ENCODE measurements at regions not wholly inside any gene's neighbourhood (a gene's known extent, or its start where the extent isn't known, plus 50 kb on each side); places are given as distances from the start of the nearest gene placed in this dataset.

GRCh38 chr1:30819244-30819571 lies 61.6 kb upstream of the LAPTM5 start:
- no peak overlapping the region for H3K27ac ChIP-seq (ENCODE audit: low read length)
- peaks cover 44% of the 10 kb centered on the region for H3K27me3 ChIP-seq (ENCODE audit: insufficient read depth, low read length, poor library complexity)
- H3K9ac ChIP-seq (ENCODE audit: low read depth, low read length) = no peak overlapping the region
- no peaks in the 10 kb centered on the region for H3K79me2 ChIP-seq (ENCODE audit: insufficient read depth, low read length)
- no peak overlapping the region for H3K4me3 ChIP-seq (ENCODE audit: low read depth in 1 of 2, low read length in 2 of 2)
- TF ChIP-seq CTCF (IDR thresholded peaks at IDR 0.05; ENCODE audit: borderline replicate concordance, extremely low read depth, low read length, poor library complexity, severe bottlenecking) = no peak
- no peak for TF ChIP-seq EZH2 (IDR thresholded peaks at IDR 0.05; ENCODE audit: borderline replicate concordance, low read depth, low read length, severe bottlenecking)
- H2AFZ ChIP-seq (ENCODE audit: low read depth, low read length) = no peak overlapping the region
- no peaks in the 10 kb centered on the region for H3K4me1 ChIP-seq (ENCODE audit: insufficient read depth, low read length)
- H3K4me2 ChIP-seq (ENCODE audit: insufficient read depth, low read length) = no peak overlapping the region
- H3K9me3 ChIP-seq (ENCODE audit: insufficient read depth, low read length, severe bottlenecking) = no peaks in the 10 kb centered on the region
- DNase-seq (no peak), ATAC-seq (ENCODE audit: insufficient read depth, low read depth) (no peak)
- peaks cover 11% of the 10 kb centered on the region; the same call in 1 of the 2 replicates for H4K20me1 ChIP-seq (ENCODE audit: insufficient read depth, low read length)
- no peaks in the 10 kb centered on the region for H3K36me3 ChIP-seq (ENCODE audit: insufficient read depth, low read length)

GRCh38 chr1:30818568-30819243 lies 61.1 kb upstream of the LAPTM5 start:
- Histone ChIP-seq H3K27ac (ENCODE audit: low read length) (no peak overlapping the region), H3K4me3 (ENCODE audit: low read depth in 1 of 2, low read length in 2 of 2) (no peak overlapping the region), H3K9ac (ENCODE audit: low read depth, low read length) (no peak overlapping the region), H3K36me3 (ENCODE audit: insufficient read depth, low read length) (no peaks in the 10 kb centered on the region), H2AFZ (ENCODE audit: low read depth, low read length) (no peak overlapping the region), H3K27me3 (ENCODE audit: insufficient read depth, low read length, poor library complexity) (peaks cover 44% of the 10 kb centered on the region), H3K4me2 (ENCODE audit: insufficient read depth, low read length) (no peak overlapping the region), H3K4me1 (ENCODE audit: insufficient read depth, low read length) (no peaks in the 10 kb centered on the region), H3K9me3 (ENCODE audit: insufficient read depth, low read length, severe bottlenecking) (no peaks in the 10 kb centered on the region), H4K20me1 (ENCODE audit: insufficient read depth, low read length) (0 out of 2 replicates have a peak, but pooled peaks cover 6% of the 10 kb centered on the region), H3K79me2 (ENCODE audit: insufficient read depth, low read length) (no peaks in the 10 kb centered on the region)
- DNase-seq = no peak
- ATAC-seq (ENCODE audit: insufficient read depth, low read depth) = no peak
- TF ChIP-seq CTCF (IDR thresholded peaks at IDR 0.05; ENCODE audit: borderline replicate concordance, extremely low read depth, low read length, poor library complexity, severe bottlenecking) = no peak
- no peak for TF ChIP-seq EZH2 (IDR thresholded peaks at IDR 0.05; ENCODE audit: borderline replicate concordance, low read depth, low read length, severe bottlenecking)

- Histone ChIP-seq H3K4me2 (ENCODE audit: insufficient read depth, low read length) (no peak overlapping the region), H2AFZ (ENCODE audit: low read depth, low read length) (no peak overlapping the region), H3K9ac (ENCODE audit: low read depth, low read length) (no peak overlapping the region), H3K79me2 (ENCODE audit: insufficient read depth, low read length) (no peaks in the 10 kb centered on the region), H3K36me3 (ENCODE audit: insufficient read depth, low read length) (no peaks in the 10 kb centered on the region), H3K4me1 (ENCODE audit: insufficient read depth, low read length) (no peaks in the 10 kb centered on the region), H4K20me1 (ENCODE audit: insufficient read depth, low read length) (0 out of 2 replicates have a peak, but pooled peaks cover 2% of the 10 kb centered on the region), H3K27me3 (ENCODE audit: insufficient read depth, low read length, poor library complexity) (peaks cover 36% of the 10 kb centered on the region), H3K27ac (ENCODE audit: low read length) (no peak overlapping the region), H3K9me3 (ENCODE audit: insufficient read depth, low read length, severe bottlenecking) (no peaks in the 10 kb centered on the region), H3K4me3 (ENCODE audit: low read depth in 1 of 2, low read length in 2 of 2) (no peak overlapping the region)
- no peak for TF ChIP-seq CTCF (IDR thresholded peaks at IDR 0.05; ENCODE audit: borderline replicate concordance, extremely low read depth, low read length, poor library complexity, severe bottlenecking)
- no peak for TF ChIP-seq EZH2 (IDR thresholded peaks at IDR 0.05; ENCODE audit: borderline replicate concordance, low read depth, low read length, severe bottlenecking)
- ATAC-seq (ENCODE audit: insufficient read depth, low read depth) = no peak
- no peak for DNase-seq
Measured at GRCh38 chr1:30817548-30817947, 60.0 kb upstream of the LAPTM5 start.

All from DND-41 (cell line).